ENCODE measurements at regions not wholly inside any gene's neighbourhood (a gene's known extent, or its start where the extent isn't known, plus 50 kb on each side); places are given as distances from the start of the nearest gene placed in this dataset.

- Histone ChIP-seq H3K4me1 (ENCODE audit: control insufficient read depth in 1 of 2, insufficient read depth in 2 of 2, low read depth in 1 of 2, low read length in 1 of 2) (0 out of 4 replicates have a peak, but pooled peaks cover 0 to 9% of the 10 kb centered on the region in 2 experiments), H3K27ac (ENCODE audit: low read depth in 2 of 2, low read length in 1 of 2) (no peak overlapping the region), H3K9me2 (no peaks in the 10 kb centered on the region), H2AFZ (ENCODE audit: low read depth) (no peak overlapping the region), H3K9me3 (peaks cover 13% of the 10 kb centered on the region; the same call in 1 of the 2 replicates), H3K9ac (no peak overlapping the region), H3K79me2 (ENCODE audit: insufficient read depth) (no peaks in the 10 kb centered on the region), H3F3A (replicated peaks; ENCODE audit: insufficient read depth) (peaks cover 9% of the 10 kb centered on the region), H3K4me2 (0 out of 2 replicates have a peak overlapping the region, but pooled peaks have one; percentile 6), H3K4me3 (ENCODE audit: low read depth in 2 of 2, low read length in 1 of 2) (no peak overlapping the region), H3K36me3 (replicated peaks in 1 of 2; ENCODE audit: control insufficient read depth in 1 of 2, insufficient read depth in 2 of 2, low read length in 1 of 2) (peaks cover 0 to 8% of the 10 kb centered on the region in 2 experiments), H3K27me3 (ENCODE audit: insufficient read depth) (no peaks in the 10 kb centered on the region), H4K20me1 (ENCODE audit: insufficient read depth) (no peaks in the 10 kb centered on the region)
- ChIA-PET CTCF (no interaction called here), POLR2A (no interaction called here)
- 68% methylated on average over 3 of the region's 3 CpGs for WGBS (ENCODE audit: low lambda C conversion rate)
- no peak for TF ChIP-seq FOXJ3 (CRISPR knock-in tag; IDR thresholded peaks at IDR 0.05)
- no peak for TF ChIP-seq USF2 (IDR thresholded peaks at IDR 0.05; ENCODE audit: borderline replicate concordance, low read depth, low read length)
- TF ChIP-seq MXI1 (IDR thresholded peaks at IDR 0.05; ENCODE audit: low read depth, low read length), result no peak
- no peak for TF ChIP-seq SMC3 (IDR thresholded peaks at IDR 0.05; ENCODE audit: low read depth, low read length)
- TF ChIP-seq ELF1 (IDR thresholded peaks at IDR 0.05), result no peak
- TF ChIP-seq CHD2 (IDR thresholded peaks at IDR 0.05; ENCODE audit: low read length, partially characterized antibody), result no peak
- TF ChIP-seq RFX5 (IDR thresholded peaks at IDR 0.05; ENCODE audit: low read length), result no peak
- TF ChIP-seq ZBTB33 (IDR thresholded peaks at IDR 0.05; ENCODE audit: borderline replicate concordance, low read depth), result no peak
- TF ChIP-seq FOXM1 (IDR thresholded peaks at IDR 0.05; ENCODE audit: low read depth), result no peak
- TF ChIP-seq RAD21 (IDR thresholded peaks at IDR 0.05; ENCODE audit: low read length), result no peak
- no peak for TF ChIP-seq TEAD4 (IDR thresholded peaks at IDR 0.05; ENCODE audit: borderline replicate concordance, insufficient read depth)
- no peak for TF ChIP-seq RCOR1 (IDR thresholded peaks at IDR 0.05; ENCODE audit: low read length)
- no peak for TF ChIP-seq REST (IDR thresholded peaks at IDR 0.05; ENCODE audit: low read depth, low read length)
- no peak for TF ChIP-seq GABPA (IDR thresholded peaks at IDR 0.05; ENCODE audit: low read depth)
- no peak for TF ChIP-seq CTCF (IDR thresholded peaks at IDR 0.05)
- no peak for TF ChIP-seq JUND (IDR thresholded peaks at IDR 0.05)
- no peak for TF ChIP-seq FOSL2 (IDR thresholded peaks at IDR 0.05; ENCODE audit: borderline replicate concordance, low read depth)
- no peak for TF ChIP-seq PBX3 (IDR thresholded peaks at IDR 0.05)
- DNase-seq, result no peak
These were observed 539.6 kb upstream of the CCDC54 start for GRCh38 chr3:106837616-106838015.

All from SK-N-SH (cell line).